RPMI7951 (cell line): ENCODE measurements at regions not wholly inside any gene's neighbourhood (a gene's known extent, or its start where the extent isn't known, plus 50 kb on each side); places are given as distances from the start of the nearest gene placed in this dataset.
"Not testable (repeated sequence)": the region's sequence is repeated elsewhere in the genome, so short reads cannot be mapped to it uniquely, and the experiment has no call there.

Experiments used
- DNase-seq: peaks from one replicate; pipeline ENCODE4 v3.0.0-alpha.2; 2012; ENCODE audit warnings: low read depth

DNA sequence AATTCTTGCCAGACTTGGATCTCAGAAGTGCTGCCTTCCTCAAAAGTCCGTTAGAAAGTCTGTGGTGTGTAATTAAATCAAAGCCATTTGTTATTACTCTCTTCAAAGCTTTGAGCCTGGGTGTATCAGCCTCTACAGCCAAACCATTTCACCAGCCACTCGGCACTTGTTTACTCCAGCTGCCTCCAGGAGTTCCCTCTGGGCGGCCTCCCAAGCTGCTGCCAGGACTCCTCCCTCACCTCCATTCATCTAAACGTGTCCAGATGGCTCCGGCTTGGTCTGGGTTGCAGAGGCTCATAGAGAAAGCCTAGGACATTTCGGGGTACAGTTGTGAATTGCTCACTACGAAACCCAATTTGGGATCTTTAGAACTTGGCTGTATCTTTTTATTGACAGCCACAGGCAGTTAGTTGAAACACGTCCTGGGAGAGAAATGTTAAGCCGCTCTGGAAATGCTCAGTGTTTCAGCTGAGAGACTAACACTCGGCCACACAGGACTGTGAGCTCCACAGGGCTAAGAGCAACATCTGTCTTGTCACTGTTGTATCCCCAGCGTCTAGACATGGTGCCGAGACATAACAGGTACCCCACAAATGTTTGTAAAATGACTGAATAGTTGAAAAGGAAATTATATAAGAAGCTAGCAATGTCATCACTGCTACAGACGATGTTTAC lies 116.9 kb upstream of the NGF start:
- DNase-seq, result peak; percentile 58

DNA sequence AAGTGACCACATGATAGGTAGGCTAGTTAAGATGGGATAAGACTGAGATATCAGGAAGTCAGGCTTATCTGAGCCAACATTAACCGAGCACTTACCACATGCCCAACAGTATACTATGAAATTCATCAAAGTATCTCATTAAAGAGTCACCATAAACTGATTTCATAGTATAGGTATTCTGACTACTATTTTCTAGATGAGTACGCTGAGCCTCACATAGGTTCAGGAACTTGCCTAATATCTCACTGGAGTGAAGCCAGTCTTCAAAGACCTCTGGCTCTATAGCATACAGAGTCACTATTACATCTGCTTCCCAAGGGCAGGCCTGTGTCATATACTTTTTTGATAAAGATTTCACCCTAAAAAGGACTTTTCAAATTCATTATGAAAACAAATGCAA lies 115.6 kb upstream of the NGF start:
- no peak for DNase-seq

DNA sequence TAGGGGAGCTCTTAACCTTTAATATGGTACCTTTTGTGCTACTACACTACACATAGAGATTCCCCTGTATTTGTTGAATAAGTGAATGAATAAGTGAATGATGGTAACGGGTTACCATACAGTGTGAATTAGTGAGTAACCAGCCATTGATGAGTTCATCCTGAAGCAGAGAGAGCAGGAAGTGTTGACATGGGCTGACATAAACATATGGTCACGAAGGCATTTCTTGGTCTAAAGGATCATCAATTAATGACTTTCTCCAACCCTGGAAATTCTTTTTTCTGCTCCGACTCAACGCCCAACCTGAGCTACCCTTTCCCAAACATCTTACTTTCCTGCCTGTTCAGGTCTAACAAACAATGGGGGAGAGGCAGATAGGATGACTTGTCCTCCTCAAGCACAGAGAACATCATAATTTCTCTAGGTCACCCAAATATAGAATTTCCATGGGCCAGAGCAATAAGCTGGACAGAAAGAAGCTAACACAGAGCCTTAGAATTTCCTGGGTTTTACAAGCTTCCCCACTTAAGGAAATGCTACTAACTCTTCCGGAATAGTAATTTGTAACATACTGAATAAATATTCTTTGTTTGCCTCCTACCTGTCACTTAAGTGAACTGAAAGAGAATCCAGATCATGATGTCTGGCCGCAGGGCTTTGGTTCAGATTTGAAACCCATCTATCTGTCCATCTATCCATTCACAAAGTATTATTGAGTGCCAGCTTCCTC lies 114.7 kb upstream of the NGF start:
- no peak for DNase-seq

DNA sequence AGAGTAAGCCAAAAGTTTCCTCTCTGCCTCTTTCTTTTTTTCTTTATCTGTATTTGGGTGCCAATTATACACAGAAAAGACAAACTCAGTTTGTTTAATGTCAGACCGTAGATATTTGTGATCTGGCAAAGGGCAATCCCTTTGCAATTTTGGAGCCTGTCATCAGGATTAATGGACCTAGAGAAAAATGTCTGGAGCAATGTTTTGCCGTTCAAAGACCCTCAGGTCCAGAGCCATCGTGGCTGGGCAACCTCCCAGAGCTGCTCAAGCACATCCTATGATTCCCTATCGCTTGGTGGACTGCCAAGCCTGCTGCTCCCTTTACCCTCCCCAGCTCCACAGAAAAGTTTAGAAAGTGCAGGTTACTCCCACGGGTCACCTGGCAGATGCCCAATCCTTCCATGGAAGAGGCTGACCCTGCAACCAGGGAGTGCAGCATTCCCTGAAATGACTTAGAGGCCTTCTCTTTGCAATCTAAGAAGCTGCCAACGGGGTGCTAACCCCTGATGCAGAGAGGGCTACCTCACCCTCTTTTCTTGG lies 112.5 kb upstream of the NGF start:
- DNase-seq, result peak; percentile 56

DNA sequence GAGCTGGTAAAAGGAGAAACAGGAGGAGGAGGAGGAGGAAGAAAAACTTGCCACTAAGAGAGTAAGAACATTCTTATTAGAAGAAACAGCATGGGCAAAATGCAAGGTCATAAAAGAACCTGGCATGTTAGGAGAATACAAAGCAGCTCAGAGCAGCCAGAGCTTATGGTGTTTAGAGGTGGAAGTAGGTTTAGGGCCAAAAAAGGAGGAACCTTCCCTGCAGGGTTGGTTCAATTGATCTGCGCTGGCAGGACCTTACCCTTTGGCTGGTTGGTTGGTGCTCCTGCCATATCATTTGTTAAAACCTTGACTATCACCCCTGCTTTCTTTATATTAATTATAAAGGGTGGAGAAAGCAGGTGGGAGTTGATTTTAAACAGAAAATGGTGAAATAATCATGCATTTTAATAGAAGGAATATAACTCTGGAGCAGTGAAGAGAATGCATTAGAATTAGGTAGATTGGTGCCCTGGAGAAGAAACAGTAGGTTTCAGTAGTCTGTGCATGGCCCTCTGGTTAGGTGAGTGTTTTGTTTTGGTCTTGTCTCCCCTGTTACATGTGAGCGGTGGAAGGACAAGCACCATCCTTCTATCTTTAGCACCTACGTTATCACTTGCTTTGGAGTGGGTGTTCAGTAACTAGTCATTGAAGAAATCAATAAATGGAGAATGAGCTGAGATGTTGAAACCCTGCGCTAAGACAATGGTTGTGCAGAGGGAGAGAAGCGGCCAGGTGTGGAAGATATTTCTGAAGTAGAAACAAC lies 110.4 kb upstream of the NGF start:
- DNase-seq, result no peak

DNA sequence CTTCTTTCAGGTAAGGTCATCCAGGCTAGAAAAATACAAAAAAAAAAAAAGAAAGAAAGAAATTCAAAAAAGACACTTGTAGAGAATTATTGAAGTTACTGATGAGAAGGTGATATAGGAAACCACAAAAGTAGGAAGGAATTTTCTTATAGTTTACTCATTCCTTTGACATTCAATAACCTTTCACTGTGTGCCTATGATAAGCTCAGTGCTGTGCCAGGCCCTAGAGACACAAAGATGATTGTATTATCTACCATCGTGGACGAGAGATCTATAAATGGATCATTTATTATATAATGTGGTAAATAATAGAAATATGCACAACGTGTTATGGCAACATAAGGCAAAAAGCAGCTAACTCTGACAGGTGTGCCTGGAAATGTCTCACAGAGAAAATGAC lies 109.6 kb upstream of the NGF start:
- no peak for DNase-seq

DNA sequence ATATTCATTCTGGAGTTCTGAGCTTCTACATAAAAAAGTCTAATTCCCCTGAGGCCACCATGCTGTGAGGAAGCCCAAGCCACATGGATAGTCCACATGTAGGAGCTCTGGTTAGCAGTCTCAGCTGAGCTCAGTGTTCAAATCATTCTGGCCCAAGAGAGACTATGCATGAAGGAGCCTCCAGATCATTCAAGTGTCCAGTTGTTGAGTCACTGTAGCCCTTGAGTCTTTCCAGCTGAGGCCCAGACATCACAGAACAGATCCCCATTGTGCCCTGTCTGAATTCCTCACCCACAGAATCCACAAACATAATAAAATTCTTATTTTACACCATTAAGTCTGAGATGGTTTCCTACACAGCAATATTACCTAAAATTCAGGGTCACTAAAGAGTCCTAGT lies 107.0 kb upstream of the NGF start:
- DNase-seq, result peak; percentile 67

DNA sequence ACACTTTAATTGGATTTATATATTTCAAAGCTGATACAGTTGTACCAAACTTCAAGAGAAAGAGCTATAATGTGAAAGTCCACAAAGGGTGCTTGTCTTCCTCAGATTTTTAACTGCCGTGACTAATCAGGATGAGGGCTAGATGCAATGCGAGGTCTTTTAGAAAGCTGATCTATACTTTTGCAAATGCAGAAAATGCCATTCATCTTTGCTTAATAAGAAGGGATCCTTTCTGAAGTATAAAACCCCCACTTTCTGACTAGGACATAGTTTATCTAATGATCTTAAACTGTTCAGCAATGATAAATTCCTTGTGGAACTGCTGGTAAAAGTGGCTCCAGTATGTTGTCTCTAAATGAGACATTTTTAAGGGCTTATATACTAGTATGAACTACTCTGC lies 102.7 kb upstream of the NGF start:
- DNase-seq, result peak; percentile 59

DNA sequence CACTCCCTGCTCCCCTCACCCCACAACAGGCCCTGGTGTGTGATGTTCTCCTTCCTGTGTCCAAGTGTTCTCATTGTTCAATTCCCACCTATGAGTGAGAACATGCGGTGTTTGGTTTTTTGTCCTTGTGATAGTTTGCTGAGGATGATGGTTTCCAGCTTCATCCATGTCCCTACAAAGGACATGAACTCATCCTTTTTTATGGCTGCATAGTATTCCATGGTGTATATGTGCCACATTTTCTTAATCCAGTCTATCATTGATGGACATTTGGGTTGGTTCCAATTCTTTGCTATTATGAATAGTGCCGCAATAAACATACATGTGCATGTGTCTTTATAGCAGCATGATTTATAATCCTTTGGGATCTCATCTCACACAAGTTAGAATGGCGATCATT lies 101.5 kb upstream of the NGF start:
- not testable (repeated sequence) for DNase-seq

DNA sequence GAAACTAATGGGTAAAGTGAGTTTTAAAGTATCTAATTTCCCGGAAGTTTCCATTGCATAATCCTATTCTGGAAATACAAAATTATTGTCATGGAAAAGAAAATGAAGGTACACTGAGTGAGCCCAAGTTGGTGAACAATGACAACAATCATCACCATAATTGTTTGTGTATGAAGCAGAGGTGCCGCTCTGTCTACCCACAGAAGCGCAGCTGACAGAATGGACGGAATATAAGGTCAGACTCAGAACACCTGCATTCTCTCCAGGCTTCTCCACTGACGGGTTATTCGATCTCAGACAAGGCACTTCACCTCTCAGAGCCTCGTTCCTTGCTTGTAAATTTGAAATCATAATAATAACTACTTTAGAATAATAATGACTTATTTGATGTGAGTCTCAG lies 99.1 kb upstream of the NGF start:
- DNase-seq, result no peak

DNA sequence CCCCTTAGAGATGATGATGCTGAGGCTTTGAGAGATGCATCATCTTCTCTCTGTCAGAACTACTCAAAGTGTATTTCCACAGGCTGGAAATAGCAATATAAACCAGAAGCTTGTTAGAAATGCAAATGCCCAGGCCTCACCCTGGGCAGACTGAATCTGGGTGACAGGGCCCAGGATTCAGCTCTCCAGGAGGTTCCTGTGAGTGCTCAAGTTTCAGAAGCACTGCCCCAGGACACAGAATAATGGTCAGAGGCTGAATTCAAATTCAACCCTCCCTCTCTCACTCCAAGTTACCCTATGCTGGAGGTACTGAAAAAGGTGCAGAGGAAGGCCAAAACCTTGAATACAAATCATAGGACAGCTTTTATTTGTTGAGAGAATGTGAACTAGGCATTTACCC lies 98.5 kb upstream of the NGF start:
- no peak for DNase-seq

DNA sequence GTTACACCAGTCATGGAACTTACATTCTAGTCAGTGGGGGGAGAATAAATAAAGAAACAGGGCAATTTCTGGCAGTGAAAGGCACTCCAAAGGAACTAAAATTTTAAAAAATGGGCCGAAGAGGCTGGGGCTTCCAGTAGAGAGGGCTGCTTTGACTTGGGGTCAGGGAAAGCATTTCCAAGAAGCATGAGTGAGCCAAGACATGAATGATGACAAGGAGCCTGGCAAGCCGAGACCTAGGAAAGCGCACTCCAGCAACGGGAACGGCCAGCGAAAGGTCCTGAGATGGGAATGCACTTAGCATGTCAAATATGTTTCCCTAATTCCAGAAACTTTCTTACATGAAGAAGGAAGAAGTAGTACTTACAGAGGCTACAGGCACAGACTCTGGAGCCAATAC lies 95.4 kb upstream of the NGF start:
- DNase-seq, result no peak

DNA sequence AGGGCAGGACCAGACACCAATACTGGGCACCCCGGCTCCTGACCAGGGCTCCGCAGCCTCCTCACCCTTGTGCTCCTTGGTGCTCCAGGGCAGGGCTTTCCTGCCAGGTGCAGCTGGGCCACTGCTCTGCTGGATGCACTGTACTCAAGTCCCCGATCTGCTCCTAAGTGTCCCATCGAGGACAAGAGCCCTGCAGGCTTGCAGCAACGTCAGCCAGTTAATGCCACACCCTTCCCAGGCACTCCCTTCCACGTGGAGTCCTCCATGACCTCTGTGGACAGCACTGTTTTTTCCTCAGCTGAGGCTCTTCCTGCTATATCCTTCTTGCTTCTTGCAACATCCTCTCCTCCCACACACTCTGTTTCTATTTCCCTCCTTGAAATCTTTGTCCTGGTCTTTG lies 94.0 kb upstream of the NGF start:
- DNase-seq, result peak; percentile 64

DNA sequence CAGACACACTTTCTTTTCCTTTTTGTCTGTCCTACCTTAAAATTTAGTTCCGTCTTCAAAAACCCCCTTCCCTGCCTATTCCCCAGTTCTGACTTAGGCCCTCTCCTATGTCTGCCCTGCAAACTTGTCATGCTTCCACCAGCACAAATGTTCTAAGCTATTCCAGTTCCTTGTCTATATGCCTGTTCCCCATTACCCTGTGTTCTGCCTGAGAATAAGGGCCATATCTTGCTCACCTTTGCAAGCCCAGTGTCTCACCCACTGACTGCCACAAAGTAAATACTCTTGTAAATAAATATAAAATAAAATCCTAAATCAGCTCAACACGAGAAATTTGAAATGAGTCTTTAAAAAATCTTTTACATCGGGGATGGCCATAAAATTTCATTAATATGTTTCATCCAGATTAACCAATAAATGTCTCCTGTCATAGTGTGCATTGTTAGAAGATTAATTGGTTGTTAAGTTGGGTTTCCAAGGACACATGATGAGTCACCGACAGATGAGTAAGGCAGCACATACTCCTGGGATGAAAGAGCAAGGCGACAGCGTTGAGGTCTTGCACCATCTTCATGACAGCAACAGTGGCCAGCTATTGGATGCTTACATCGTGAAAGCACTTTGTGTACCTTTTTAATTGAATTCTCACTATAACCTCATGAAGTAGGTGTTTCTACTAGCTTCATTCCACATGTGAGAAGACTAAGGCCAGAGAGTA lies 92.6 kb upstream of the NGF start:
- DNase-seq, result peak; percentile 96

DNA sequence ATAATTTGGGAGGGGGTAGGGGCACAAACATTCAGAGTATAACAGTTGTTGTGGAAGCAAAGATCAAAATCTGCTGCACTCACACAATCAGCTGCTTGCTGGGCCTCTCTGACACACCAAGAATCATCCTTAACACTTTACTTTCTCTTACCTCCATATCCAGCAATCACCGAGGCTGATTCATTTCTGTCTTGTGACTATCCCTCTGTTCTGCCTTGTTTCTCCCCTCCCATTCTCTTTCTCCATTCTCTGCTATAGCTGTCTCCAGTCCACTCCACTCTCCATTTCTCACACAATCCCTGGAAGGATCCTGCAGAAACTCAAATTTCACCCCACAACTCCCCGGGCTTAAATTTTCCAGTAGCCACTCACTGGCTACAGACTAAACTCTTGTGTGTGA lies 91.8 kb upstream of the NGF start:
- DNase-seq, result peak; percentile 63

DNA sequence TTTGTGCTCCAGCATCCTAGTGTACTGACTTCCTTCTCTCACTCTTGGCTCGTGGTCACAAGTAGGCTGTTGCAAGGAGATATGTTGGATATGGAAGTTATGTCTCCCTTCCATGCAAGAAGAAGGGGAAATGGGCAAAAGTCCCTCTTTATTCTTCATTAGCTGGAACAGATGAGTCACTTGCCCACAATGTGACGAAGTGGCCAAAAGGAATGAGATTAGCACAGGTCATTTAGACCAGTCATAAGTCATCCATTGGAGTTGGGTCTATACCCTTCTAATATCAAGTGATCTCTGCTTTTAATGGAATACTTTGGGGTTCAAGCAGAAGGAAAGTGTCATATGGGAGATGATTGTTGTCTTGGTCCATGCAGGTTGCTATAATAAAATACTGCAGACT lies 91.2 kb upstream of the NGF start:
- peak; percentile 90 for DNase-seq

DNA sequence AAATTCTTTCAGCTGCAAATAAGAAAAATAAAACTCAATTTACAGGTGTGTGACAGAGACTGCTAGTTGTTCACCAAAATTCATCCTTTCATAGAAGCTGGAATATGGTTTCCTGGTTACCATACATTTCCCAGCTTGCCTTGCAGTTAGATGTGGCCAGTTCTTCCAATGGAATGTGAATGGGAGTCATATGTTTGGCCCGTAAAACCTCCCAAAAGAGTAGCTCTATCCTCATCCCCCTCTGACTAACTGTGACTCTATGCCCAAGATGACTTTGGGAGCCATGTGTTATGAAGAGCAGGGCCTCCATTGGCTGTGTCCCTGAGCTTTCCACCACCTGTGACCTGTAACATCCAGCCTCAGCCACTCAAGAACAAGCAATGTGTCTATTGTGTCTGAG lies 90.6 kb upstream of the NGF start:
- peak; percentile 72 for DNase-seq

DNA sequence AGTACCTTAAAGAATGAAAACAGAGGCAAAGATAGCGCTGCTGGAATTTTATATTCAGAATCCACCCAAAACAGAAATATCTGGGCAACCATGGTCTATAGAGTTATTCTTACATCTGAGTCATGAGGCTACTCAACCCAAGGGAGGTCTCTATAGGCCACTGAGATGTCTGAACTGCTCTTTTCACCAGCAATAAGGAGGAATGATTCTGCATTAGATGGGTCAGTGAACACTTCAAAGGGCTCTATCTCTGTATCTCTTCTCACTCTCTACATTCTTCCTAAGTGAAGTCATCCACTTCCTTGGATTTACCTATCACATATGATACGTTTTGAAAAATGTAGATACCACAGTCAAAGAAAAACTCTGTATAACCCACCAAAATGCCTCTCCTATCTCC lies 90.2 kb upstream of the NGF start:
- DNase-seq, result peak; percentile 78

DNA sequence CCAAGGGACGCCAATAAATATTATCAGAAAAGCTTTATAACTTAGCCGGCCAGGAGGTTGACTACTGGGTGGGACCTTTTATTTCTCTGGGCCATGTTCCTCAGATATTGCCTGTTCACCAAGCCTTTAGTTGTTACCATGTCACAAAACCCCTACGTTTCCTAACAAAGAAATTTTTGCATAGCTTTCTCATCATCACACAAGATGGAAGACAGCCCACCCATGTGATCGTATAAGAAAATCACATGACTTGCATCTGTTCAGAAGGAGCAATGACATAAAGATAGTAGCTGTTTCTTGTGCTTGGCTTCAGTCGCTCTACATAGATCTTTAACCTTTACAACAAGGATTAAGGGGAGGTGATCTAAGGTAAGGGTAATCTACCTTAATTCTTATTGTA lies 88.9 kb upstream of the NGF start:
- DNase-seq, result peak; percentile 27

DNA sequence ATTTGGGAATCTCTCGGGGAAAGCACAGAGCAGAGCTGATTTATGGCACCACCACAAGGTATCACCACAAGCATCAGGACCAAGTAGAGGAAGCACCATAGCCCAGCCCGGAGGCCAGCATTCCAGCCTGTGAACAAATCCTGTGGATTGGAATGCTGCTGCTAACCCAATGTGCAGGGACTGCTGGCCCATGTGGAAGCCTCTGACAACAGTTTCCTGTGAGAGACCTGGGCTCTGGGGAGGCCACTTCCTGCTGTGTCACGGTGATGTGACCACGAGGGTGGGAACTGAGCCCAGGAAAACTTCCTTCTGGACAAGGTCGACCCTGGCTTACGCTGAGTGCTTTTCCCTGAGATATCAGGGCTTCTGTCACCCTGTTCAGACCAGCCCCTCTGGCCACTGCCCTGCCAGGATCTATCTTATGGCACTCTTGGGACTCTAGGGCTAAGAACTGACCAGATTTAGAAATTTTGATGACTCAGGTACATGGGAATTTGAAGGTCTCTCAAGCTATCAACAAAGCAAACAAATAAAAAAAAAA lies 88.3 kb upstream of the NGF start:
- DNase-seq, result peak; percentile 99

DNA sequence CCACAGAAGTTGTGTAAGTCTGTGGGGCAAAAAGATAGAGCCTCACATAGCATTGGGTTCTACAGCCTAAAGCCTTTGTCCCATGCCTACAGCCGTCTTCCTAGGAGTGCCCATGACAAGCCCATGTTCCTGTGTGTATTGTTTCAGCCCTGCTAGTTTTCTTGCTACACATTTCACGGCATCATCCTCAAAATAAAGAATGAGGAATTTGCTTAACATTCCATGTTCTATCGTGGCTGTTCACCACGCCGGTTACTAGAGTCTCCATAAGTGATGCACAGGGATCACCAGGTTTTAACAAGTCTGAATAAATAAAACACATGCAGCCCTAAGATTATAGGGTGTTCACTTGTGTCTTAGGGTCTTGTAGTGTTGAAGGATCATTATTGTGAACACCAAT lies 87.4 kb upstream of the NGF start:
- no peak for DNase-seq

DNA sequence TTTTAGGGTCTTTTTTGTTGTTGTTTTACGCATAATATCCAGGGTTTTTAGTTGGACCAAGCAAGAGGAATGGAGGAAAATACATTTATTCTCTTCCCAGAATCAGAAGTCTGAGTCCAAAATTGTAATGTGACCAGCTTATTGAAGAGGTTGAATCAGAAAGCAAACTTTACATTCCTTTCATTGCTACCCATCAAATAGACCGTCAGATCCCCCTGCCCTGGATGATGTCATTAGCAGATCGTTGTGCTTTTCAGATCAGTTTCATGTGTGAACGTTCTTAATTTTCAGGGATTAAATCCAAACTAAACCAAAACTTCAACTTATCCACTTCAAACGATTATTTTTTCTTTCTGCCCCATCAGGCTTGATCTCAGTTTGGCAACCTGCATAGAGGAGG lies 85.7 kb upstream of the NGF start:
- no peak for DNase-seq
